ENCODE measurements at regions not wholly inside any gene's neighbourhood (a gene's known extent, or its start where the extent isn't known, plus 50 kb on each side); places are given as distances from the start of the nearest gene placed in this dataset.

- no peak for DNase-seq (ENCODE audit: low read depth)
Measured at GRCh38 chr17:68812876-68813584, 142.2 kb downstream of the ABCA8 start.

DNA sequence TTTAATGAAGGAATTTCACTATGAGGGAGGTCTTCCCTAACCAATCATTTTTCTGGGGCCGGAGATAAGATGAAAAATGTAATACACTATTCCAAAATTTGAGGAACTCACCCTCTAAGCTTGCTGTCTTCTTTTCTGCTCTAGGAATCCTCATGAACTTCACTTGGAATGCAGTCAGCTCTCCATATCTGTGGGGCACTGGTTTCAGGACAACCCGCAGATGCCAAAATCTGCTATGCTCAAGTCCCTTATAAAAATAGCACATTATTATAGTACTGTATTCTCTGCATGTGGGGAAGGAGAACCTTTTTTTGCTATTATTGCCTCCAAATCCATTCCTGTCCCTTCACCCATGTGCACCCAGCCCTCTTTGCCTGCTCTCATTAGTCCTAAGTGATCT lies 146.0 kb downstream of the ABCA8 start:
- no peak for DNase-seq (ENCODE audit: low read depth)

GRCh38 chr17:68807998-68808772 lies 147.0 kb downstream of the ABCA8 start:
- no peak for DNase-seq (ENCODE audit: low read depth)

GRCh38 chr17:68805609-68806008 lies 149.6 kb downstream of the ABCA8 start:
- DNase-seq (ENCODE audit: low read depth), result no peak

DNA sequence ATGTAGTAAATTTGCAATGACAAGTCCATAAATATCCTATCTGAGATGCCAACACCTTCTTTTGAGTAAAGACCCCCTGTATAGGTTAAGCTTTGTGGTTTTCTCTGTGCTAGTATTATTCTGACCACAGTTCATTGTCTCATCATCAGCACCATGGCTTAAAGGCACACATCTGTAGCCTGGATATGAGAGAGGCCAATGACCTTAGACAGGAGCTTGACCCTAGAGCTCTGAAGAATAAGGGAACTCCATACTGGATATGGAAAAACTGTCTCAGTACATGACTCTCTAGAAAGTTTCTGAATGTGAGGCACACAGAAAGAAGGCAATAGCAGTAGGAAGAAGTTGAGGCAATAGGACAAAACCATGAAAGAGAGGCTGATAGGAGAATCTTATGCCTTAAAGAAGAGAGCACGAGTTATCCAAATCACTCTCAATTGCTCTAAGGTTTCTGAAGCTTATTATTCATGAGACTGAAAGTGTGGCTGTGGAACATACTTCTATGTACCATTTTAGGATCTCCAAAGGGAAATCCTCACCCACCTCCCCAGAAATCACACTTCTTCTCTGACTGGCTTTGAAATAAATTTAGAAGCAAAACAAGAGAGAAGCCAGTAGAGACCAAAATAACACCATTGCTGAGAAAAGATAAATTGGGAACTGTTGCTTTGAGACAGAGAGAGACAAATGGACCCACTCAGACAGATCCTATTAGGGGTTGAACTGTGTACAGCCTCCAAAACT lies 150.2 kb downstream of the ABCA8 start:
- DNase-seq (ENCODE audit: low read depth), result no peak

DNA sequence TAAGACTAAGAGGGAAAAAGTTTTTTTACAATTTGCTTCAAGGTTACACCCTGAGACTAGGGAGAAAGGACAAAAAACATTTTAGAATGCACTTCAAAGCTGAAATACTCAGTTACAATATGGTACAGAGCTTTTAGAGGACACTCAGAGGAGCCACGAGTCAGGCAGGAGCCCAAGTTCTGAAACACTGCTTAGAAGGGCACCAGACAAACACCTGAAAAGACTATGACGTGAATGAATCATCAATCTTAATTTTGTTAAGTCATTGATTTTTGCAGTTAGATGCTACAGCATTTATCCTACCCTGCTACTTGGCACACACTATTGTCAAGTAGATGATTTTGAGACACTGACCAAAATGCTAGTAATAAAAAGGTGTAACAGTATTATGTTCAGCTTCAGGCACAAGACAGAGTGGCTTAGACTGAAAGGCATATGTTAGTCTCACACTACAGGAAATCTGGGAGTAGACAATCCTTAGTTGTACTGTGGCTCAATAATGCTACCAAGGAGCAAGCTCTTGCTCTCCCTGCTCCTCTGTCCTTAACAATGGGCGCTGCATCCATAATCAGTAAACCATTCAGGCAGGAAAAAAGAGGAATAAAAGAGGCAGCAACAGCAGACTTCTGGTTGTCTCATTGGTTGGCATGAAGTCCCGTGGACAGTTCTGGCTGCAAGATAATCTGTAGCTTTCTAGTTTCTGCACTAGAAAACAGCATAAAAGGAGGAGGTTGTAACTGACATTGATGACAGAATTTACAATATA lies 151.8 kb downstream of the ABCA8 start:
- no peak for DNase-seq (ENCODE audit: low read depth)

DNA sequence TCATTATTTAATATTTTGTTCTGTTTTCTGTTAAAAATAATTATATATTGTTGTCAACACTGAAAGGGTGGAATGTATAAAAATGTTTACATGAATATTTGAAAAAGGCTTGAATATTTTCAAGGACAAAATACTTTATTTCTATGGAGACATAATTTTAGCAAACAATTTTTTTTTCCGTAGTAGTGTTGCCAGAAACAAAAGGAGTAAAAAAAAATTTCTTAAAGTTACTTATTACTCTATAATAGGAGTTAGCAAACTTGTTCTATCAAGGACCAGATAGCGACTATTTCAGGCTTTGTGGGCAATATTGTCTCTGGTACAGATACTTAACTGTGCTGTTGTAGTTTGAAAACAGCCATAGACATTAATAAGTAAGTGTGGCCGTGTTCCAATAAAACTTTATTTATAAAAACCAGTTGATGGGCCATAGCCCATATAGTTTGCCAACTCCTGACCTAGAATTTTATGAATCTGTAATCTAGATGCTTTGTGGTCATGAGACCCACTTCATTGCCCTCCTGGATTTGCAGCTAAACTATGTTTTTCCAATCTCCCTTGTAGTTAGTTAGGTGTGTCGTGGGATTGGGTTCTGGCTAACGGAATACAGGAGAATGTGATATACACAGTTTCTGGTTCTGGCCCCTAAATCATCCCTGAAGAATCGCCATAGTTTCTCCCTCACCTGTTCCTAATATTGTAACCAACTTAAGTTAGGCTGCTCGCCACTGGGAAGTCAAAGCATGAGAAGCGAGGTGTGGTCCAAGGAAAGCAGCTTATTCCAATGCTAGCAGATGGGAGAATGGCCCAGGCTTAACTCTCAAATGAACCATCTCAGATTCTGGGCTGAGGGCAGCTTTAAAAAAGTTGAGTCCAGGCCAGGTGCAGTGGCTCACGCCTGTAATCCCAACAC lies 153.6 kb downstream of the ABCA8 start:
- DNase-seq (ENCODE audit: low read depth), result no peak

DNA sequence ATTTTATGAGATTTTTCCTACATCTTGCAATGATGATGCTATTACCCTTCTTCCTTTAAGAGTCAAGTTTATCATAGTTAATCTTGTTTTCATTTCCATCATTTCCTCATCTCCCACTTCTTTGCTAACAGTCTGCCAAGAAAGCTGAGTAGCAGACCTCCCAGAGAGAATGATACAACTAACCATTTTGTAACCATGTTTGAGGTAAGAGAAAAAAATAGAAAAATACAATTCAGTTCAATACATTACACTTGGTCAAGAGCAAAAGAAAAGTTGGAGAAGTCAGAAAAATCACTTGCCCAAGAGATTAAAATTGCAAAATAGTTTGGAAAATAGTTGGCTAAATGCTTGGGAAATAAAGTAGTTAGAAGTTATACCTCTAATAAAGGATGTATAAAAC lies 154.4 kb downstream of the ABCA8 start:
- no peak for DNase-seq (ENCODE audit: low read depth)

DNA sequence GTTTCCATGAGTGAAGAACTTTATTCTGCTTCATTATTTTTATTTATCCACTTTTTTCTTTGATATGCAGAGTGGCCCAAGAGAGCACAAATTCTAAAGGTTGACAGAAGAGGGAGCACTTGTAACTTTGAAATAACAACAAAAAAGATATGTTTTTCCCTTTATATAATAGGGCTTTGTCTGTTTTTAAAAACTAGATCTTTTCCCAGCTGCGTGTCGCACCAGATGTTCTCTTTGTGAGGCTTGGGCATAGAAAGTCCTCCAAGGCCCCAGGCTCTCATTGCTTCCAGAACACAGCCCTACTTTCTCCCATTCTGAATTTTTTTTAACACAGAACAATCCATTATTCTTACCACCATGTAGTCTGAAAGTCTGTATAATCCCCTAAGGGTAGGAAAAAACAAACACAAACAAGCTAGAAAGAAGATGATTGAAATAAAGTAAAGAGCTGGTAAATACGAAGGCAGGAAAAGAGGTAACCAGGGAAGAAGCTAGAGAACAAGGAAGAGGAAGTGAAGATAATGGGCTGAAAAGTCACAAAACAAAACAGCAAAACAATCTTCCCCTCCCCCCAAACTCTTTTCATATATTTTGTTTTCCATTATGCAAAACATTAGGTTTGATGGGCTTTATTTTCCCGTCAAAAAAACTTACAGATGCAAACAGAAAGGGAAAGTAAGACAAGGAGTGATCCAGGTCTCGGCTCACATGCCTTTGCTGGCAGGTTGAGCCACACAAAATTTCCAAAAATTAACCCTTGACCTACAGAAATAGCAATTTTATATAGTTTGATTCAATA lies 160.4 kb downstream of the ABCA8 start:
- DNase-seq (ENCODE audit: low read depth), result no peak

- DNase-seq (ENCODE audit: low read depth), result no peak
Measured at GRCh38 chr17:68792873-68793272, 162.3 kb downstream of the ABCA8 start.

DNA sequence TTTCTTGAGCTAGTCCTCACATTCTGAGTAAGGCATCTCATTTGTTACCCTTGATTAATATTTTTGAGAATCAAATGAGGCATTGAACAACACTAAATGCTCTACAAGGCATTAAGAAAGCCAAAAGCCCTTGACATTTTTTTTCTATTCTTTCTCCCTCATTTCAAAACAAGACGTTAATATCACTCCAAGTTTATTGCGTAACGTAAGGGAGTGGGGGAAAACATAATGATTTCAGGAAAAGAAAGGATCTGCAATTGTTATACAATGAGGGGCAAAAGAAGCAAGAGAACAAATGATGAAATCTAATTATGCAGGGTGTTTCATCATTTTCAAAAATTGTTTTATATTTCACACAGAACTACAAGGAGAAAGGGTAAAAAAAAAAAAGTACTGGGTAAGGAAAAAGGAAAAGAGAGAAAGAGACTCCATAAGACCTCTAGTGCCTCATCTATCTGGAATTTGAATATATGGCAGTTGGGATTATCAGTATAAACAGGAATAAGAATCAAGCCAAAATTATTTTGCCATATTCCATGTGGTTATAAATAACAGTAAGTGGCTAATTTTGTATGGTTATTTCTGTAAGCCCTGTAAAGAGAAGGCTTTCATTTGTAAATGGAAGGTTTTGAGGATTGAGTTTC lies 163.0 kb downstream of the ABCA8 start:
- no peak for DNase-seq (ENCODE audit: low read depth)

DNA sequence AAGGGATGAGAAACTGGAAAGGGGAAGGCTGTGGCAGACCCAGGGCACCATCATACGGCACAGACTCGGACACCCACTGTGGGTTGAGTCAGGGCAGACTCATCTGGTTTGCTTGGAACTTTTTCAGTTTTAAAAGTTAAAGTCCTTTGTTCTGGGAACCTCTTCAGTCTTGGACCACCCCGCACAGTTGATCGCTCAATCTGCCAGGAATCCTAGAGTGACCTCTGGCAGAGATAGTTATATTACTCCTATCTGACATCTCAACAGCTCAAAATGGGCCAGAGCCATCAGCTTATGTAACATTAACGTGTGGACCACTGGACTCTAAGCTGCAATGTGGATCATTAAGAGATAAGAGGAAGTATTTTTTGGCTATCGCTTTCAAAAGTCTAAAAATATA lies 164.3 kb downstream of the ABCA8 start:
- DNase-seq (ENCODE audit: low read depth), result no peak

DNA sequence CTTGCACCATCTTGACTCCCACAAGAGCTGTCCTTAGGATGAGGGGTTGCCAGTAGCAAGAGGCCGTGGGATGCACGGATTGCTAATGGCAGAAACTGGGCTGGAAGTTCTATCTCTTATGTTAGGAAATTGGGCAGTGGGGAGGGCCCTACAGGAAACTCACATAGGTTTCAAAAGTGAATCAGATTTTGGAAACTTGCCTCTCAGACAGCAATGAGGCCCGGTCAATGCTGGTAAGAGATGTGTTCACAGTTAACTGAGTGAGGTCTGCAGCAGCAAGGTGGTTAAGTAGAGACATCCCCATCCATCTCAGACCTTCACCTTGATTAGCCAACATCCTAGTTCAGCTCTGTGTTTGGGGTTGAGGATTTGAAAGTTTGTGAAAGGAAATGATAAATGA lies 164.7 kb downstream of the ABCA8 start:
- no peak for DNase-seq (ENCODE audit: low read depth)

DNA sequence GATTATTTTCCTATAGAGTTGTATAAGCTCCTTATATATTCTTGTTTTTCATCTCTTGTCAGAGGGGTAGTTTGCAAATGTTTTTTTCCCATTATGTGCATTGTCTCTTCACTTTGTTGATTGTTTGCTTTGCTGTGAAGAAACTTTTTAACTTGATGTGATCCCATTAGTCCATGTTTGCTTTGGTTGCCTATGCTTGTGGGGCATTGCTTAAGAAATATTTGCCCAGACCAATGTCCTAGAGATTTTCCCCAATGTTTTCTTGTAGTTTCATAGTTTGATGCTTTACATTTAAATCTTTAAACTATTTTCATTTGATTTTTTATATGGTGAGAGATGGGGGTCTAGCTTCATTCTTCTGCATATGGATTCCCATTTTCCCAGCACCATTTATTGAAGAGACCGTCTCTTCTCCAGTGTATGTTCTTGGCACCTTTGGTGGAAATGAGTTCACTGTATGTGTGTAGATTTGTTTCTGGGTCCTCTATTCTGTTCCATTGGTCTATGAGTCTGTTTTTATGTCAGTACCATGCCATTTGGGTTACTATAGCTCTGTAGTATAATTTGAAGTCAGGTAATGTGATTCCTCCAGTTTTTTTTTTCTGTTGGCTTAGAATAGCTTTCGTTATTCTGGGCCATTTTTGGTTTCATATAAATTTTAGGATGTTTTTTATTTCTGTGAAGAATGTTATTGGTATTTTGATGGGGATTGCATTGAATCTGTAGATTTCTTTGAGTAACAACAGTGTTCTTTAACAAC lies 165.8 kb downstream of the ABCA8 start:
- DNase-seq (ENCODE audit: low read depth), result no peak

GRCh38 chr17:68785565-68786486 lies 169.4 kb downstream of the ABCA8 start:
- no peak for DNase-seq (ENCODE audit: low read depth)

- DNase-seq (ENCODE audit: low read depth), result no peak
Measured at GRCh38 chr17:68784431-68784830, 170.8 kb downstream of the ABCA8 start.

- no peak for DNase-seq (ENCODE audit: low read depth)
Measured at GRCh38 chr17:68783861-68784260, 171.3 kb downstream of the ABCA8 start.

DNA sequence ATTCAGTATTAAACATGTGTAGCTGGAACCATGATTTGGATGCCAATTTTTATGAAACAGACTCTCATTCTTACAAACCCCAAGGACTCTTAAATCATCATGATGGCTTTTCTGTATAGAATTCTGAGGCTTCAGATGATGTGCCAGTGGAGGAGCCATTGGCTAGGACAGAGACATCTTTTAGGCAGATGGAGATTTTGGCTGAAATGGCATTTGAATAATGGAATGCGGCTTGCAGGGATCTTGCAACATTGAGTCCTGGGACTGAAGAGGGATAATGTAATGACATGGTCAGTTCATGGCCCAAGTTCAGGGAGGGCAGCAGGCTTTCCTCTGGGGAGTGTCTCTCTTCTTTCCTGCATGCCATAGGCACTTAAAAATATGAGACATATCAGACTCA lies 172.4 kb downstream of the ABCA8 start:
- no peak for DNase-seq (ENCODE audit: low read depth)

Measured in HS-5 (cell line).